ENCODE measurements at regions not wholly inside any gene's neighbourhood (a gene's known extent, or its start where the extent isn't known, plus 50 kb on each side); places are given as distances from the start of the nearest gene placed in this dataset.

DNA sequence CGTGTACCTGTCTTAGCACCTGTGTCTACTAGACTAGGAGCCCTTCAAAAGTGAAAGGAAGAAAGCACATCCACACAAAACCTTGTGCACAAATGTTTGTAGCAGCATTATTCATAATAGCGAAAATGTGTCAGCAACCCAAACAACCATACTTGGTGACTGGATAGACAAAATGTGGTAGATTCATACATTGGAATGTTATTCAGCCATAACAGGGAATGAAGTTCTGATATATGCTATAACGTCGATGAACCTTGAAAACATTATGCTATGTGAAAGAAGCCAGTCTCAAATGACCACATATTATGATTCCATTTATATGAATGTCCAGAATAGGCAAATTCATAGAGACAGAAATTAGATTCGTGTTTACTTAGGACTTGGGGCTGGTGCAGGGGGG, 57.8 kb upstream of the LARP1 start:
- 66% methylated on average over 5 of the region's 5 CpGs for WGBS (ENCODE audit: missing lambda C conversion rate)
- ChIA-PET CTCF (interaction anchor here (1.4 kb wide), 1 partner anchor 10 kb away, joined by 6 read pairs; no protein-coding TSS in a partner anchor), POLR2A (no interaction called here)
- no peak overlapping the region for H3K27ac ChIP-seq
- H3K4me2 ChIP-seq = no peak overlapping the region
- no peaks in the 10 kb centered on the region for H3K9me3 ChIP-seq
- DNase-seq (ENCODE audit: low read depth in 1 of 2, low spot score in 1 of 2) (no peak), FAIRE-seq (no peak), ATAC-seq (no peak)
- peaks cover 5% of the 10 kb centered on the region; the same call in 2 of the 3 replicates for H3K4me1 ChIP-seq
- TF ChIP-seq TP53 (CRISPR knock-in tag; IDR thresholded peaks at IDR 0.05) = no peak
- TF ChIP-seq SREBF2 (IDR thresholded peaks at IDR 0.05) = no peak
- TF ChIP-seq, protein P1, sequence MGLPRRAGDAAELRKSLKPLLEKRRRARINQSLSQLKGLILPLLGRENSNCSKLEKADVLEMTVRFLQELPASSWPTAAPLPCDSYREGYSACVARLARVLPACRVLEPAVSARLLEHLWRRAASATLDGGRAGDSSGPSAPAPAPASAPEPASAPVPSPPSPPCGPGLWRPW (IDR thresholded peaks at IDR 0.05) = no peak
- no peak overlapping the region for H3K4me3 ChIP-seq

DNA sequence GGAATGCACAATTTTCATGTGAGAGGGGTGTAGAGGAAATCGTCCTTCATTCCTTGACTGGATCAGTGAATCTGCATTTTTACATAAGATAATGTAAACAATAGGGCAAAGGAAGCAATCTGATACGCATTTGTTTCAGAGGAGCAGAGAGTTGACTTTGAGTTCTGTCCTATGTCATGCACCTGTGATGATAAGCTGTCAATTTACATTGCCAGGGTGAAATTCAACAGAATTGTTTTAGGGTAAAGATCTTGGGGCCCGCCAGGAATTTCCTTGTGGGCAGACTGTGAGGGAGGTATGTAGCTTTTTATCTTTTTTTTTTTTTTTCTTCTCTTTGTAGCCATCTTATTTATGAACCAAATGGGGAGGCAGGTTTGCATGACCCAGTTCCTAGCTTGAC, 58.3 kb upstream of the LARP1 start:
- no peak for FAIRE-seq
- no peak overlapping the region for H3K27ac ChIP-seq
- H3K4me3 ChIP-seq = no peak overlapping the region
- no peak for DNase-seq (ENCODE audit: low read depth in 1 of 2, low spot score in 1 of 2)
- TF ChIP-seq, protein P1 (IDR thresholded peaks at IDR 0.05) = no peak
- TF ChIP-seq, protein P2, sequence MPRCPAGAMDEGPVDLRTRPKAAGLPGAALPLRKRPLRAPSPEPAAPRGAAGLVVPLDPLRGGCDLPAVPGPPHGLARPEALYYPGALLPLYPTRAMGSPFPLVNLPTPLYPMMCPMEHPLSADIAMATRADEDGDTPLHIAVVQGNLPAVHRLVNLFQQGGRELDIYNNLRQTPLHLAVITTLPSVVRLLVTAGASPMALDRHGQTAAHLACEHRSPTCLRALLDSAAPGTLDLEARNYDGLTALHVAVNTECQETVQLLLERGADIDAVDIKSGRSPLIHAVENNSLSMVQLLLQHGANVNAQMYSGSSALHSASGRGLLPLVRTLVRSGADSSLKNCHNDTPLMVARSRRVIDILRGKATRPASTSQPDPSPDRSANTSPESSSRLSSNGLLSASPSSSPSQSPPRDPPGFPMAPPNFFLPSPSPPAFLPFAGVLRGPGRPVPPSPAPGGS (IDR thresholded peaks at IDR 0.05) = no peak
- no peak for TF ChIP-seq NPAS2 (CRISPR knock-in tag; IDR thresholded peaks at IDR 0.05; ENCODE audit: borderline replicate concordance)
- TF ChIP-seq POLR2A (IDR thresholded peaks at IDR 0.05; ENCODE audit: low read length) = no peak
- TF ChIP-seq RNF2 (IDR thresholded peaks at IDR 0.05; ENCODE audit: borderline replicate concordance, low read depth) = no peak
- no peak for TF ChIP-seq POLR2AphosphoS2 (conservative IDR thresholded peaks at IDR 0.05; ENCODE audit: low read length)
- TF ChIP-seq, protein P3, sequence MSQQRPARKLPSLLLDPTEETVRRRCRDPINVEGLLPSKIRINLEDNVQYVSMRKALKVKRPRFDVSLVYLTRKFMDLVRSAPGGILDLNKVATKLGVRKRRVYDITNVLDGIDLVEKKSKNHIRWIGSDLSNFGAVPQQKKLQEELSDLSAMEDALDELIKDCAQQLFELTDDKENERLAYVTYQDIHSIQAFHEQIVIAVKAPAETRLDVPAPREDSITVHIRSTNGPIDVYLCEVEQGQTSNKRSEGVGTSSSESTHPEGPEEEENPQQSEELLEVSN (IDR thresholded peaks at IDR 0.05; ENCODE audit: borderline replicate concordance, low read depth) = no peak
- TF ChIP-seq GATA3 (IDR thresholded peaks at IDR 0.05; ENCODE audit: borderline replicate concordance) = no peak
- TF ChIP-seq PHF8 (IDR thresholded peaks at IDR 0.05; ENCODE audit: borderline replicate concordance, low read depth) = no peak
- TF ChIP-seq, protein P4, sequence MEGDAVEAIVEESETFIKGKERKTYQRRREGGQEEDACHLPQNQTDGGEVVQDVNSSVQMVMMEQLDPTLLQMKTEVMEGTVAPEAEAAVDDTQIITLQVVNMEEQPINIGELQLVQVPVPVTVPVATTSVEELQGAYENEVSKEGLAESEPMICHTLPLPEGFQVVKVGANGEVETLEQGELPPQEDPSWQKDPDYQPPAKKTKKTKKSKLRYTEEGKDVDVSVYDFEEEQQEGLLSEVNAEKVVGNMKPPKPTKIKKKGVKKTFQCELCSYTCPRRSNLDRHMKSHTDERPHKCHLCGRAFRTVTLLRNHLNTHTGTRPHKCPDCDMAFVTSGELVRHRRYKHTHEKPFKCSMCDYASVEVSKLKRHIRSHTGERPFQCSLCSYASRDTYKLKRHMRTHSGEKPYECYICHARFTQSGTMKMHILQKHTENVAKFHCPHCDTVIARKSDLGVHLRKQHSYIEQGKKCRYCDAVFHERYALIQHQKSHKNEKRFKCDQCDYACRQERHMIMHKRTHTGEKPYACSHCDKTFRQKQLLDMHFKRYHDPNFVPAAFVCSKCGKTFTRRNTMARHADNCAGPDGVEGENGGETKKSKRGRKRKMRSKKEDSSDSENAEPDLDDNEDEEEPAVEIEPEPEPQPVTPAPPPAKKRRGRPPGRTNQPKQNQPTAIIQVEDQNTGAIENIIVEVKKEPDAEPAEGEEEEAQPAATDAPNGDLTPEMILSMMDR (IDR thresholded peaks at IDR 0.05) = no peak
- TF ChIP-seq, protein P5, sequence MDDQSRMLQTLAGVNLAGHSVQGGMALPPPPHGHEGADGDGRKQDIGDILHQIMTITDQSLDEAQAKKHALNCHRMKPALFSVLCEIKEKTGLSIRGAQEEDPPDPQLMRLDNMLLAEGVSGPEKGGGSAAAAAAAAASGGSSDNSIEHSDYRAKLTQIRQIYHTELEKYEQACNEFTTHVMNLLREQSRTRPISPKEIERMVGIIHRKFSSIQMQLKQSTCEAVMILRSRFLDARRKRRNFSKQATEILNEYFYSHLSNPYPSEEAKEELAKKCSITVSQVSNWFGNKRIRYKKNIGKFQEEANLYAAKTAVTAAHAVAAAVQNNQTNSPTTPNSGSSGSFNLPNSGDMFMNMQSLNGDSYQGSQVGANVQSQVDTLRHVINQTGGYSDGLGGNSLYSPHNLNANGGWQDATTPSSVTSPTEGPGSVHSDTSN (IDR thresholded peaks at IDR 0.05) = no peak
- TF ChIP-seq, protein P6, sequence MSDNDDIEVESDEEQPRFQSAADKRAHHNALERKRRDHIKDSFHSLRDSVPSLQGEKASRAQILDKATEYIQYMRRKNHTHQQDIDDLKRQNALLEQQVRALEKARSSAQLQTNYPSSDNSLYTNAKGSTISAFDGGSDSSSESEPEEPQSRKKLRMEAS (IDR thresholded peaks at IDR 0.05) = no peak
- no peak for TF ChIP-seq BHLHE40 (IDR thresholded peaks at IDR 0.05; ENCODE audit: low read depth, low read length)
- peaks cover 10% of the 10 kb centered on the region; the same call in 2 of the 3 replicates for H3K4me1 ChIP-seq
- no peaks in the 10 kb centered on the region for H3K9me3 ChIP-seq
- no peak overlapping the region for H3K4me2 ChIP-seq
- CTCF ChIA-PET = interaction anchor here (1.4 kb wide), 1 partner anchor 9 kb away, joined by 6 read pairs; no protein-coding TSS in a partner anchor
- 73% methylated on average over 3 of the region's 3 CpGs for WGBS (ENCODE audit: missing lambda C conversion rate)
- POLR2A ChIA-PET = no interaction called here
- no peak for ATAC-seq

DNA sequence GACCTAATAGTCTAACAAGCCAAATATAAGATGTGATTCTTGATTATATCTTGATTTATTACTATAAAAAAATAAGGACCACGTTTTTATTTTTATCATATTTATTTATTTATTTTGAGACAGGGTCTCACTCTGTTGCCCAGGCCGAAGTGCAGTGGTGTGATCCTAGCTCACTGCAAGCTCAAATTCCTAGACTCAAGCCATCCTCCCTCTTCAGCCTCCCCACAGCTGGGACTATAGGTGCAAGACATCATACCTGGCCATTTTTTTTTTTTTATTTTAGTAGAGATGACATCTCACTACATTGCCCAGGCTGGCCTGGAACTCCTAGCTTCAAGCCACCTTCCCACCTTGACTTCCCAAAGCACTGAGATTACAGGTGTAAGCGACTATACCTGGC, 61.0 kb upstream of the LARP1 start:
- Histone ChIP-seq H3K9me3 (no peaks in the 10 kb centered on the region), H3K4me3 (no peak overlapping the region), H3K27ac (no peak overlapping the region), H3K4me2 (no peak overlapping the region), H3K4me1 (peaks cover 6% of the 10 kb centered on the region; the same call in 2 of the 3 replicates)
- ATAC-seq (no peak), FAIRE-seq (no peak), DNase-seq (ENCODE audit: low read depth in 1 of 2, low spot score in 1 of 2) (no peak)
- no peak for TF ChIP-seq RFX5 (IDR thresholded peaks at IDR 0.05)
- no peak for TF ChIP-seq CBX2 (IDR thresholded peaks at IDR 0.05; ENCODE audit: borderline replicate concordance, low read depth)
- ChIA-PET CTCF (interaction anchor here (1.8 kb wide), 1 partner anchor 12 kb away, joined by 4 read pairs; no protein-coding TSS in a partner anchor), POLR2A (no interaction called here)
- 86% methylated on average over 3 of the region's 3 CpGs for WGBS (ENCODE audit: missing lambda C conversion rate)

All from A549 (cell line).